PC-9 (cell line): ENCODE measurements at regions not wholly inside any gene's neighbourhood (a gene's known extent, or its start where the extent isn't known, plus 50 kb on each side); places are given as distances from the start of the nearest gene placed in this dataset.

ENCODE experiments used
- BruUV-seq: library from RNA; stranded (reverse); fragments of 400-500 nt; replicated peaks from 2 replicates; lab custom pipeline; 2021; lab: Mats Ljungman, UMichigan
- CTCF ChIA-PET: fragments of 300-600 bp; sonication (Branson Sonifier 250); formaldehyde crosslinking; loops from one replicate; lab custom pipeline; 2022; ENCODE audit warnings: antibody characterized with exemption; lab: Charles Lee
- POLR2A ChIA-PET: fragments of 300-600 bp; sonication (Branson Sonifier 250); formaldehyde crosslinking; loops from one replicate; lab custom pipeline; 2022; ENCODE audit warnings: antibody characterized with exemption; ENCODE audit not compliant: unreplicated experiment; lab: Charles Lee
- DNase-seq, 2 experiments: peaks; one replicate each; pipeline versions ENCODE4 v3.0.0 to v3.0.0-alpha.2; 2015 to 2022; ENCODE audit warnings: mixed read lengths in 1 of 2
- H2AFZ ChIP-seq: fragments of 200-600 bp; sonication (generic); 2 replicates; pipeline ENCODE4 v1.8.1; 2017; ENCODE audit warnings: antibody characterized with exemption
- H3F3A ChIP-seq: fragments of 200-600 bp; sonication (generic); 2 replicates; pipeline ENCODE4 v1.8.1; 2017; ENCODE audit warnings: antibody characterized with exemption, mild to moderate bottlenecking, low read depth; ENCODE audit not compliant: insufficient read depth
- H3K27ac ChIP-seq: fragments of 200-600 bp; sonication (generic); 2 replicates; pipeline ENCODE4 v1.6.1; 2016; ENCODE audit warnings: mixed run types
- H3K27me3 ChIP-seq: fragments of 200-600 bp; sonication (generic); 2 replicates; pipeline ENCODE4 v1.6.1; 2016; ENCODE audit warnings: low read depth, mixed run types; ENCODE audit not compliant: insufficient read depth
- H3K36me3 ChIP-seq: fragments of 200-600 bp; sonication (generic); 2 replicates; pipeline ENCODE4 v1.6.1; 2016; ENCODE audit warnings: low read depth, mixed run types
- H3K4me1 ChIP-seq: fragments of 200-600 bp; sonication (generic); replicated peaks from 2 replicates; pipeline ENCODE4 v1.6.1; 2016; ENCODE audit warnings: mixed run types; ENCODE audit not compliant: insufficient read depth
- H3K4me2 ChIP-seq: fragments of 200-600 bp; sonication (generic); 2 replicates; pipeline ENCODE4 v1.6.1; 2017; ENCODE audit warnings: mixed run types
- H3K4me3 ChIP-seq: fragments of 200-600 bp; sonication (generic); 2 replicates; pipeline ENCODE4 v1.6.1; 2016; ENCODE audit warnings: mixed run types
- H3K79me2 ChIP-seq: fragments of 200-600 bp; sonication (generic); 2 replicates; pipeline ENCODE4 v1.6.1; 2017; ENCODE audit warnings: low read depth, mixed run types
- H3K9me2 ChIP-seq: fragments of 200-600 bp; sonication (generic); 2 replicates; pipeline ENCODE4 v1.8.1; 2017; ENCODE audit warnings: mild to moderate bottlenecking; ENCODE audit not compliant: insufficient read depth
- H3K9me3 ChIP-seq: fragments of 200-600 bp; sonication (generic); 2 replicates; pipeline ENCODE4 v1.8.1; 2016; ENCODE audit warnings: low read depth; ENCODE audit not compliant: insufficient read depth
- H4K20me1 ChIP-seq: fragments of 200-600 bp; sonication (generic); 2 replicates; pipeline ENCODE4 v1.8.1; 2017; ENCODE audit not compliant: insufficient read depth
- EZH2 ChIP-seq: fragments of 200-600 bp; sonication (generic); IDR thresholded peaks from 2 replicates; pipeline ENCODE4 v1.8.0; 2017; ENCODE audit warnings: antibody characterized with exemption, low read depth
- intact Hi-C: fragments of 100-400 bp; cut with micrococcal nuclease; formaldehyde crosslinking; loops from one replicate; pipeline ENCODE4 v1.10.0; 2022; ENCODE audit not compliant: unreplicated experiment
- TF ChIP-seq, protein P1 (sequence below): fragments of 200-600 bp; sonication (generic); conservative IDR thresholded peaks from 2 replicates; pipeline ENCODE4 v1.6.1; 2017; ENCODE audit warnings: mixed run types, antibody characterized with exemption, mild to moderate bottlenecking, moderate library complexity

DNA sequence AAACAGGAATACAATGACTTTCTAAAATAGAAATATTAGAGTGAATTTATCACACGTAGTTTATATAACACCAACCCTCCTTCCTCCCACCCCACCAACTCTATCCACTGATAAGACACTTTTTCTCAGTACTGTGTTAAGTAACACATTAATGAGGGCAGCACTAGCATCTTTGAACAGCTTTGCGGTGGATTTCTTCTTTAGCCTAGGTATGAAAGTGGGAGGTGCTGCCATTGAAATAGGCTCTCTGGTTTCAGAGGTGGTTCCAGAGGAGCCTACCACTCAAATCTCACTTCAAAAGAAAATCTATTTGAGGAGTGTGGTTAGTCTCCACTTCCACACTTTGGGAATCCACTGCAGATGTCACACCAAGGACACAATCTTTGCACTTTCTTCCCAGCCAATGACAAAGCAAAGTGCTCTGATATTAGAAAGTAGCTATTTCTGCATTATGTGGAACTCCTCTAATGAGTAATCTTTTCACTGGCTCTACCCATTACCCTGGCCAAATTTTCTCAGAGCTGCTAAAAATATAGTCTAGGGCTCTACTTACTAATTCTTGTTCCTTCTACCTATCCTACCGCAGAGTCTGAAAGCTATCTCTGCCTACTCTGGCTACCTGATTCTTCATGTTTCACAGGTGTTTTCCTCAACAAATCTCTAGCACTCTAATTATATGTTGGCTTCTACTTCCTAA lies 1667.8 kb downstream of the MRPL39 start:
- Histone ChIP-seq H3K4me1 (no peaks in the 10 kb centered on the region), H4K20me1 (no peaks in the 10 kb centered on the region), H3K4me2 (no peak overlapping the region), H3K27ac (no peak overlapping the region), H3K27me3 (no peaks in the 10 kb centered on the region), H3K9me2 (no peaks in the 10 kb centered on the region), H3K4me3 (no peak overlapping the region), H3K36me3 (no peaks in the 10 kb centered on the region), H3K9me3 (no peaks in the 10 kb centered on the region), H3K79me2 (no peaks in the 10 kb centered on the region), H3F3A (no peaks in the 10 kb centered on the region), H2AFZ (no peak overlapping the region)
- CTCF ChIA-PET, result no interaction called here
- BruUV-seq, result no TSS peak
- TF ChIP-seq, protein P1, sequence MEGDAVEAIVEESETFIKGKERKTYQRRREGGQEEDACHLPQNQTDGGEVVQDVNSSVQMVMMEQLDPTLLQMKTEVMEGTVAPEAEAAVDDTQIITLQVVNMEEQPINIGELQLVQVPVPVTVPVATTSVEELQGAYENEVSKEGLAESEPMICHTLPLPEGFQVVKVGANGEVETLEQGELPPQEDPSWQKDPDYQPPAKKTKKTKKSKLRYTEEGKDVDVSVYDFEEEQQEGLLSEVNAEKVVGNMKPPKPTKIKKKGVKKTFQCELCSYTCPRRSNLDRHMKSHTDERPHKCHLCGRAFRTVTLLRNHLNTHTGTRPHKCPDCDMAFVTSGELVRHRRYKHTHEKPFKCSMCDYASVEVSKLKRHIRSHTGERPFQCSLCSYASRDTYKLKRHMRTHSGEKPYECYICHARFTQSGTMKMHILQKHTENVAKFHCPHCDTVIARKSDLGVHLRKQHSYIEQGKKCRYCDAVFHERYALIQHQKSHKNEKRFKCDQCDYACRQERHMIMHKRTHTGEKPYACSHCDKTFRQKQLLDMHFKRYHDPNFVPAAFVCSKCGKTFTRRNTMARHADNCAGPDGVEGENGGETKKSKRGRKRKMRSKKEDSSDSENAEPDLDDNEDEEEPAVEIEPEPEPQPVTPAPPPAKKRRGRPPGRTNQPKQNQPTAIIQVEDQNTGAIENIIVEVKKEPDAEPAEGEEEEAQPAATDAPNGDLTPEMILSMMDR, result no peak
- TF ChIP-seq EZH2, result no peak
- POLR2A ChIA-PET, result no interaction called here
- intact Hi-C loops, result no loop called here
- DNase-seq, result no peak

GRCh38 chr21:23936991-23937390 lies 1670.3 kb downstream of the MRPL39 start:
- no peaks in the 10 kb centered on the region for H3K9me2 ChIP-seq
- H3K4me1 ChIP-seq, result no peaks in the 10 kb centered on the region
- H3K9me3 ChIP-seq, result no peaks in the 10 kb centered on the region
- H3K4me2 ChIP-seq, result no peak overlapping the region
- intact Hi-C loops, result no loop called here
- no peak overlapping the region for H2AFZ ChIP-seq
- BruUV-seq, result no TSS peak
- no peak overlapping the region for H3K27ac ChIP-seq
- no peaks in the 10 kb centered on the region for H3K36me3 ChIP-seq
- H3K27me3 ChIP-seq, result no peaks in the 10 kb centered on the region
- POLR2A ChIA-PET, result no interaction called here
- no peaks in the 10 kb centered on the region for H4K20me1 ChIP-seq
- CTCF ChIA-PET, result no interaction called here
- no peaks in the 10 kb centered on the region for H3F3A ChIP-seq
- DNase-seq, result no peak
- no peak for TF ChIP-seq EZH2
- TF ChIP-seq, protein P1, result no peak
- H3K4me3 ChIP-seq, result no peak overlapping the region
- no peaks in the 10 kb centered on the region for H3K79me2 ChIP-seq

GRCh38 chr21:23936224-23936623 lies 1671.1 kb downstream of the MRPL39 start:
- Histone ChIP-seq H3K9me2 (no peaks in the 10 kb centered on the region), H3K4me2 (no peak overlapping the region), H3K4me3 (no peak overlapping the region), H2AFZ (no peak overlapping the region), H3K36me3 (no peaks in the 10 kb centered on the region), H3K9me3 (no peaks in the 10 kb centered on the region), H3K79me2 (no peaks in the 10 kb centered on the region), H3F3A (no peaks in the 10 kb centered on the region), H4K20me1 (no peaks in the 10 kb centered on the region), H3K27me3 (no peaks in the 10 kb centered on the region), H3K27ac (no peak overlapping the region), H3K4me1 (no peaks in the 10 kb centered on the region)
- ChIA-PET POLR2A (no interaction called here), CTCF (no interaction called here)
- TF ChIP-seq EZH2, result no peak
- TF ChIP-seq, protein P1, result peak; percentile 32; the same call in 1 of the 2 replicates
- no TSS peak for BruUV-seq
- DNase-seq, result no peak
- intact Hi-C loops, result no loop called here
